H9 (cell line): ENCODE measurements at regions not wholly inside any gene's neighbourhood (a gene's known extent, or its start where the extent isn't known, plus 50 kb on each side); places are given as distances from the start of the nearest gene placed in this dataset.

Experiments
- DNase-seq: peaks from one replicate; pipeline ENCODE4 v3.0.0-alpha.2; 2017
- H2AFZ ChIP-seq: one replicate; pipeline ENCODE4 v1.6.1; 2013; ENCODE audit warnings: mild to moderate bottlenecking, low read length, control low read depth, moderate library complexity
- H2AK5ac ChIP-seq: 2 replicates; pipeline ENCODE4 v1.6.1; 2013; ENCODE audit warnings: low read length, control low read depth, mixed read lengths; ENCODE audit not compliant: insufficient read length
- H2BK120ac ChIP-seq: one replicate; pipeline ENCODE4 v1.6.1; 2013; ENCODE audit warnings: low read depth, mild to moderate bottlenecking, low read length, control low read depth, inconsistent platforms; ENCODE audit not compliant: poor library complexity, severe bottlenecking
- H2BK12ac ChIP-seq: 2 replicates; pipeline ENCODE4 v1.6.1; 2013; ENCODE audit warnings: low read length, control low read depth, mixed read lengths, low read depth; ENCODE audit not compliant: insufficient read length
- H2BK15ac ChIP-seq: 2 replicates; pipeline ENCODE4 v1.6.1; 2013; ENCODE audit warnings: low read depth, low read length, control low read depth
- H2BK20ac ChIP-seq: one replicate; pipeline ENCODE4 v1.6.1; 2013; ENCODE audit warnings: low read depth, mild to moderate bottlenecking, low read length, control low read depth, inconsistent platforms; ENCODE audit not compliant: poor library complexity, severe bottlenecking
- H2BK5ac ChIP-seq: 2 replicates; pipeline ENCODE4 v1.6.1; 2013; ENCODE audit warnings: low read length, control low read depth, mixed read lengths; ENCODE audit not compliant: insufficient read length
- H3K14ac ChIP-seq: 2 replicates; pipeline ENCODE4 v1.6.1; 2013; ENCODE audit warnings: low read length, control low read depth; ENCODE audit not compliant: insufficient read depth
- H3K18ac ChIP-seq: 2 replicates; pipeline ENCODE4 v1.6.1; 2013; ENCODE audit warnings: low read depth, mild to moderate bottlenecking, mixed read lengths, low read length, control low read depth; ENCODE audit not compliant: insufficient read length
- H3K23ac ChIP-seq: 2 replicates; pipeline ENCODE4 v1.6.1; 2013; ENCODE audit warnings: low read length, control low read depth, mixed read lengths, low read depth; ENCODE audit not compliant: insufficient read length
- H3K23me2 ChIP-seq: 2 replicates; pipeline ENCODE4 v1.6.1; 2013; ENCODE audit warnings: low read depth, mild to moderate bottlenecking, mixed read lengths, low read length, control low read depth; ENCODE audit not compliant: insufficient read length, poor library complexity, severe bottlenecking
- H3K27ac ChIP-seq: 2 replicates; pipeline ENCODE4 v1.5.1; 2013; ENCODE audit warnings: low read length, control low read depth, mixed read lengths, low read depth; ENCODE audit not compliant: insufficient read length
- H3K27me3 ChIP-seq: 2 replicates; pipeline ENCODE4 v1.6.1; 2013; ENCODE audit warnings: low read length, control low read depth, inconsistent platforms; ENCODE audit not compliant: insufficient read depth
- H3K4ac ChIP-seq: 2 replicates; pipeline ENCODE4 v1.6.1; 2013; ENCODE audit warnings: low read depth, mild to moderate bottlenecking, control low read depth, inconsistent platforms, low read length, moderate library complexity
- H3K4me1 ChIP-seq: 2 replicates; pipeline ENCODE4 v1.6.1; 2013; ENCODE audit warnings: low read length, control low read depth, inconsistent platforms; ENCODE audit not compliant: insufficient read depth
- H3K4me2 ChIP-seq: 2 replicates; pipeline ENCODE4 v1.6.1; 2013; ENCODE audit warnings: low read length, control low read depth, mixed read lengths; ENCODE audit not compliant: insufficient read length, insufficient read depth
- H3K56ac ChIP-seq: 2 replicates; pipeline ENCODE4 v1.6.1; 2013; ENCODE audit warnings: low read depth, mild to moderate bottlenecking, mixed read lengths, low read length, control low read depth; ENCODE audit not compliant: insufficient read length
- H3K79me1 ChIP-seq: 2 replicates; pipeline ENCODE4 v1.6.1; 2013; ENCODE audit warnings: low read depth, mild to moderate bottlenecking, moderate library complexity, low read length, control low read depth, inconsistent platforms; ENCODE audit not compliant: insufficient read depth, poor library complexity, severe bottlenecking
- H3K79me2 ChIP-seq: 2 replicates; pipeline ENCODE4 v1.6.1; 2013; ENCODE audit warnings: low read length, control low read depth, inconsistent platforms; ENCODE audit not compliant: insufficient read depth
- H3K9ac ChIP-seq: 2 replicates; pipeline ENCODE4 v1.6.1; 2013; ENCODE audit warnings: low read length, control low read depth, mixed read lengths; ENCODE audit not compliant: insufficient read length; ENCODE audit errors: extremely low read depth
- H3K9me3 ChIP-seq: one replicate; pipeline ENCODE4 v1.6.1; 2013; ENCODE audit warnings: low read depth, low read length, inconsistent platforms; ENCODE audit not compliant: control insufficient read depth
- H3T11ph ChIP-seq: one replicate; pipeline ENCODE4 v1.6.1; 2013; ENCODE audit warnings: mild to moderate bottlenecking, low read length, control low read depth, inconsistent platforms
- H4K20me1 ChIP-seq: one replicate; pipeline ENCODE4 v1.6.1; 2013; ENCODE audit not compliant: control insufficient read depth, insufficient read length, insufficient read depth
- H4K5ac ChIP-seq: 2 replicates; pipeline ENCODE4 v1.6.1; 2013; ENCODE audit warnings: low read depth, mild to moderate bottlenecking, mixed read lengths, low read length, control low read depth; ENCODE audit not compliant: insufficient read length
- H4K8ac ChIP-seq: replicated peaks from 2 replicates; pipeline ENCODE4 v1.6.1; 2013; ENCODE audit warnings: low read length, control low read depth, mixed read lengths, low read depth; ENCODE audit not compliant: insufficient read length
- H4K91ac ChIP-seq: 2 replicates; pipeline ENCODE4 v1.6.1; 2013; ENCODE audit warnings: low read depth, mild to moderate bottlenecking, moderate library complexity, mixed read lengths, low read length, control low read depth; ENCODE audit not compliant: insufficient read length
- H3K27ac Mint-ChIP-seq, 3 experiments: 2 replicates in 2 of 3; 3 replicates in 1 of 3; pipeline ENCODE4 v1.8.0; 2020 to 2021; ENCODE audit warnings: mixed read lengths in 3 of 3, mild to moderate bottlenecking in 1 of 3, moderate library complexity in 1 of 3
- H3K27me3 Mint-ChIP-seq: 2 replicates; pipeline ENCODE4 v1.8.0; 2021; ENCODE audit warnings: low read depth, mild to moderate bottlenecking, moderate library complexity, mixed read lengths
- H3K36me3 Mint-ChIP-seq, 3 experiments: 2 replicates in 2 of 3; 3 replicates in 1 of 3; pipeline ENCODE4 v1.8.0; 2020 to 2021; ENCODE audit warnings: low read depth in 3 of 3, mixed read lengths in 3 of 3; ENCODE audit not compliant: insufficient read depth in 1 of 3
- H3K4me1 Mint-ChIP-seq, 2 experiments: 2 replicates each; pipeline ENCODE4 v1.8.0; 2020; ENCODE audit warnings: mixed read lengths in 2 of 2
- H3K4me3 Mint-ChIP-seq, 2 experiments: 2 replicates in 1 of 2; 3 replicates in 1 of 2; pipeline ENCODE4 v1.8.0; 2020 to 2021; ENCODE audit warnings: mild to moderate bottlenecking in 2 of 2, mixed read lengths in 2 of 2, moderate library complexity in 1 of 2
- H3K9me3 Mint-ChIP-seq, 2 experiments: 2 replicates in 1 of 2; 3 replicates in 1 of 2; pipeline ENCODE4 v1.8.0; 2020; ENCODE audit warnings: mild to moderate bottlenecking in 2 of 2, mixed read lengths in 2 of 2, moderate library complexity in 1 of 2
- CTCF ChIP-seq: fragments of 200-600 bp; sonication (generic); conservative IDR thresholded peaks from 3 replicates; pipeline ENCODE4 v1.8.0; 2021; ENCODE audit warnings: antibody characterized with exemption, mild to moderate bottlenecking
- WGBS: extraction: QIAGEN DNeasy Blood & Tissue Kit; methylation state at CpG from one replicate; pipeline ENCODE4 v1.1.7; 2013; ENCODE audit warnings: missing lambda C conversion rate, low lambda C conversion rate, mixed read lengths; ENCODE audit not compliant: insufficient read length; ENCODE audit errors: extremely low coverage; 5-methylcytosine and 5-hydroxymethylcytosine counted together

GRCh38 chr1:13929313-13929712 is 229.3 kb downstream of the PRDM2 start:
- Histone ChIP-seq H2BK120ac (no peak overlapping the region), H4K20me1 (no peaks in the 10 kb centered on the region), H3K4ac (no peak overlapping the region), H3K4me2 (no peak overlapping the region), H3K56ac (no peak overlapping the region), H2BK12ac (no peak overlapping the region), H2AK5ac (no peak overlapping the region), H3K14ac (no peak overlapping the region), H4K8ac (no peak overlapping the region), H4K5ac (no peak overlapping the region), H3K79me2 (no peaks in the 10 kb centered on the region), H2AFZ (no peak overlapping the region), H4K91ac (no peak overlapping the region), H3K9ac (no peak overlapping the region), H2BK5ac (no peak overlapping the region), H3T11ph (no peak overlapping the region), H3K4me1 (no peaks in the 10 kb centered on the region), H2BK20ac (no peak overlapping the region), H3K23ac (no peak overlapping the region), H3K18ac (no peak overlapping the region), H3K27ac (no peak overlapping the region), H3K9me3 (no peaks in the 10 kb centered on the region), H3K79me1 (no peaks in the 10 kb centered on the region), H3K23me2 (no peaks in the 10 kb centered on the region), H3K27me3 (no peaks in the 10 kb centered on the region), H2BK15ac (no peak overlapping the region)
- Mint-ChIP-seq H3K9me3 (peaks cover 0 to 2% of the 10 kb centered on the region in 2 experiments; a peak in 1 of 5 replicates), H3K27ac (no peak overlapping the region), H3K4me3 (no peak overlapping the region), H3K36me3 (no peaks in the 10 kb centered on the region; a peak in 1 of 7 replicates), H3K27me3 (peaks cover 21% of the 10 kb centered on the region), H3K4me1 (peaks cover 6% of the 10 kb centered on the region in 2 experiments)
- no peak for DNase-seq
- no peak for TF ChIP-seq CTCF
- WGBS: no CpG with 5 or more reads among the region's 5 CpGs
